ENCODE measurements at regions not wholly inside any gene's neighbourhood (a gene's known extent, or its start where the extent isn't known, plus 50 kb on each side); places are given as distances from the start of the nearest gene placed in this dataset.

- no peak for DNase-seq (ENCODE audit: low spot score)
Measured at GRCh38 chr2:105621038-105621437, 123.7 kb upstream of the NCK2 start.

DNA sequence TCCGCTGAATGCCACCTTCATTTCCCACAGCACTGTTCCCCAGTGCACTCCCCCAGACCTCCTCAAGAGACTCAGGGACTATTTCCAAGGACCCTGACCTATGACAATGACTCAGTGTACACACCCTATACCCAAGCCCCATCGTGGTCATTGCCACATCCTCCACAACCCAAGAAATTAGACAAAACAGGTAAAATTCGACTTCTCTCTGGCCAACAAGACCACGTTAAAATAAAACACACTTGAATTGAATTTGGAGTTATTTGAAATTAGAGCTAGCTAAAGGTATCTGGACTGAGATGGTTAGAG lies 126.4 kb upstream of the NCK2 start:
- DNase-seq (ENCODE audit: low spot score), result no peak

GRCh38 chr2:105617631-105618350 lies 126.9 kb upstream of the NCK2 start:
- DNase-seq (ENCODE audit: low spot score), result no peak

DNA sequence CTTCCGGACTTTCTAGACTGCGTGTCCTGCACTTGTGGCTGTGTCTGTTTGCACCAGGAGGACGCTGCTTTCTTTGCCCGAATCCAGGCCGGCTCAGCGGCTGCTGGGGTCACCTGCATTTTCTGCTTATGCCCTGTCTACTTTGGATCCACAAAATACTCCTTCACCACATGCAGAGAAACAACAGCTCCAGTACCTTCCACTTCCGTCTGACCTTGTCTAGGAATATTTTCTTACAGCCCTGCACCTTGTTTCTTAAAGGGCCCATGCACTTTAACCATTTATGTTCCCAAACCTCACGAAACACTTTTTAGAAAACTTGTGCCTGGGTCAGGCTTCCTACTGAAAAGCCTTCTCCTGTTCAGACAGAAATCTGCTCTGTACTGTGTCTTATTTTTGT lies 129.4 kb upstream of the NCK2 start:
- no peak for DNase-seq (ENCODE audit: low spot score)

DNA sequence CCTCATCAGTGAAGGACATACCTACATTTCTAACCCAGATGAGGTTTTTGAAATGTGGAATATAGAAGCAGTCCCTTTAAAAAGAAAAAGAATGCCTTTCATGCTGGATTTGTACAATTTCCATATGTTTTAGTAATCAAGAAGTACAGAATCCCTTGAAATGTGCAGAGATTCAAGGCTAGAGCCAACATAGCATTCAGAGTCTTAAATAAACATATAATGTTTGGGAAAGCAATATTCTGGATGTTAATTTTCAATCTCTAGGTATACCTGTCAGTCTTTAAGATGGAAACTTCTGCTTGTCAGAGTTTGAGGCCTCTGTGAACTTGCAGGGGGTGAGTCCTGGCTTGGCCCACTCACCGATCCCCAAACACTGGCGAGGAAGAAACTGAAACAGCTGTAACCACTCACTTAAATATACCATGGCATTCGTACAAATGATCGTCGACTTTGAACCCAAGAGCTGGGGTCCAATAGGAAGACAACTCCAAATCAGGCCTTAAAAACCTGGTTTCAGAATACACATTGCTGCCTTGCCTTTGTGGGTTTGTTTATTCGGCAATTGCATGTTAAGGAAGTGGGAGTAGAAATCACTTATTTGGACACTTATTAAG lies 132.8 kb upstream of the NCK2 start:
- no peak for DNase-seq (ENCODE audit: low spot score)

DNA sequence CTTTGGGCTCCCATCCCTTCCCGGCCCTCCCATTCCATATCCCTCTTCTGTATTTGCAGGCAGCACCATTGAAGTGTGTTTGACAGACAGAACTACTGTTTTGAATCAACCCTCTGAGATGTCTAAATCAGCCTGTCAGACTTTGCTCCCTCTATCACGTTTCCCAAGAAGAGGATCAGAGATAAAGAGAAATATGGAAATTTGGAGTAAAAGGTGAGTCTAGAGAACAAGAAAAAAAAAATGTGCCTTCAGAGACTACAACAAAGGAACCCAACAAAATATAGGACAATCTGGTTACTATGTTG lies 133.4 kb upstream of the NCK2 start:
- no peak for DNase-seq (ENCODE audit: low spot score)

- no peak for DNase-seq (ENCODE audit: low spot score)
Measured at GRCh38 chr2:105610576-105611332, 134.0 kb upstream of the NCK2 start.

DNA sequence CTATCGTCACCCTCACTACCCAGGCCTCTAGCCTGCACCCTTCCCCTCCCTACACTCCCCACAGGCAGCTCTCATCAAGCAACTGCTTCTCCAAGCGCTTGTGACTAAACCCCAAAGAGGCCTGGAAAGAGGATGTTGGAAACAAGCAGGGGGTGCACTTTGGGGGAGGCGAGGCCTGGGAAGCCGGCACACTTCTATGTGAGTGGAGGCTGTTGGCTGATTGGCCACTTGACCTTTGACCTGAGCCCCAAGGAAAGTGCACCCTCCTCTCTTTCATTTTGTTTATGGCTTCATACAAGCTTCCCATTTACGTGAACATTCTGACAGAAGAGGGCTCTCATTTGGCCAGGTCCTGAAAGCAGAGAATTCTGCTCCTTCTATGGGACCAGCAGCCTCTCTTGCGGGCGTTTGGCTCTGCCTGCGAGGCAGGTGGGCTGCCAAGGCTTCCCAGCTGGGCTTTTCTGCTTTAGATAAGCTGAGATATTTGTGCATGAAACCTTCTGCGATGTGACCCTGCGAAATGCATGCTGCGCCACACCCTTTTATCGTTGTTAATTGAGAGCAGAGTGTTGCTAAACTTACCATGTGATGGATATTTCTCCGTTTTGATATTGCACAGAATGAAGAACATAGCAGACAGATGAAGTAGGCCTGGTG lies 134.8 kb upstream of the NCK2 start:
- no peak for DNase-seq (ENCODE audit: low spot score)

DNA sequence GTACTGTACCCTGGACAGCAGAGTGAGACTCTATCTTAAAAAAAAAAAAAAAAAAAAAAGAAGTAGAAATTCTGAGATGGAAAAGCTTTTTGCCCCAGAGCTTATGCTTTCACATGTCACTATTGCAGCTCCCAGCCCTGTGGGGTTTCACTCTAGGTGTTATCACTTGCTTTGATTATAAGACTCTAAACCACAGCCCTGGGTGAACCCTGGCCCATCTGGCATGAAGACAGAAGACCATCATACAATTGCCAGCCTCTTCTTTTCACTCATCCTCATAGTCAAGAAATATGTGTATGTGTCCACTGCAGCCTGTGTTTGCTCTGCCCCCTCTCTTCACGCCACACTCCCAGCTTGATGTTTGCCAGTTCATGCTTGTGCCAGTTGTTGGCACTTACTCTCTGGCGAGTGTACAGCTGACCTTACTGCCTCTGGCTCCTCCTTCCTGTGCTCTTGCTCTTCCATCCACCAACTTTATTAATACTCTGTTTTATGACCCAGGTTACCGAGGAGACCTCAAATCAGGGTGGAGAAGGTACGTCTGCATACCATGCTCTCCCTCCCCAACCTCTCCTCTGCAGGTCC lies 136.7 kb upstream of the NCK2 start:
- DNase-seq (ENCODE audit: low spot score), result no peak

- no peak for DNase-seq (ENCODE audit: low spot score)
Measured at GRCh38 chr2:105606081-105606480, 138.6 kb upstream of the NCK2 start.

- peak; percentile 64 for DNase-seq (ENCODE audit: low spot score)
Measured at GRCh38 chr2:105604938-105605337, 139.8 kb upstream of the NCK2 start.

GRCh38 chr2:105600949-105601794 lies 143.5 kb upstream of the NCK2 start:
- DNase-seq (ENCODE audit: low spot score), result no peak

DNA sequence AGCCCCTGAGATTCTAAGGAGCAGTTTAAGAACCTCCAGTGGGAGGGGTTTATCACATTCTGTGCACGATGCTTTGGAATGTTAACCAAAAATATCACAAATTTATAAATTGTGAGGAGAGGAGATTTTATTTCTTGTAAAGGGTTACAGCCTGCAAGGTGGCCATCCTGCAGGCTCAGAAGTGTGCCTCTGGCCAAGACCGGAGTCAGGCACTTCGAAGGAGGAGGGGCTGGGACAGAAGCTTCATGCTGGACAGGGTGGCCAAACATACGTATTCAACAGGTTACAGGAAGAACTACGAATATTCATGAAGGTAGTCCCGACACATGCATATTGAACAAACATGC lies 144.1 kb upstream of the NCK2 start:
- no peak for DNase-seq (ENCODE audit: low spot score)

DNA sequence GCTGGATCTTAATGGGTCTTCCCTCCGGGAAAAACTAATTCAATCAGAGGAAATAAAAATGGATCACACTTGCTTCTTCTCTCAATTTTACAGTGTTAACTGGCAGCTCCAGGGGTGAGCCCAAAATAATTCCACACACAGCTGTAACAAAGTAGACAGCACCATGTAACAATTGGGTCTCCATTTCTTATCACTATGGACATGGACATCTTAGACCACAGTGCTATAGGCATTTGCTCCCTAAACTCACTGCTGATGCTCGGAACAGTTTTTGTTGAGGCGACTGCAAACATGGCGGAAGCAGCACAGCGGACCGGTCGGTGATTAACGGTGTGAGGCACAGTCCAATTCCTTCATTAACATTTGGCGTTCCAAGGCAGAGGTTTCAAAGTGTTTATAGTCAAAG lies 144.7 kb upstream of the NCK2 start:
- no peak for DNase-seq (ENCODE audit: low spot score)

- no peak for DNase-seq (ENCODE audit: low spot score)
Measured at GRCh38 chr2:105598829-105599698, 145.6 kb upstream of the NCK2 start.

- DNase-seq (ENCODE audit: low spot score), result no peak
Measured at GRCh38 chr2:105597806-105598803, 146.6 kb upstream of the NCK2 start.

DNA sequence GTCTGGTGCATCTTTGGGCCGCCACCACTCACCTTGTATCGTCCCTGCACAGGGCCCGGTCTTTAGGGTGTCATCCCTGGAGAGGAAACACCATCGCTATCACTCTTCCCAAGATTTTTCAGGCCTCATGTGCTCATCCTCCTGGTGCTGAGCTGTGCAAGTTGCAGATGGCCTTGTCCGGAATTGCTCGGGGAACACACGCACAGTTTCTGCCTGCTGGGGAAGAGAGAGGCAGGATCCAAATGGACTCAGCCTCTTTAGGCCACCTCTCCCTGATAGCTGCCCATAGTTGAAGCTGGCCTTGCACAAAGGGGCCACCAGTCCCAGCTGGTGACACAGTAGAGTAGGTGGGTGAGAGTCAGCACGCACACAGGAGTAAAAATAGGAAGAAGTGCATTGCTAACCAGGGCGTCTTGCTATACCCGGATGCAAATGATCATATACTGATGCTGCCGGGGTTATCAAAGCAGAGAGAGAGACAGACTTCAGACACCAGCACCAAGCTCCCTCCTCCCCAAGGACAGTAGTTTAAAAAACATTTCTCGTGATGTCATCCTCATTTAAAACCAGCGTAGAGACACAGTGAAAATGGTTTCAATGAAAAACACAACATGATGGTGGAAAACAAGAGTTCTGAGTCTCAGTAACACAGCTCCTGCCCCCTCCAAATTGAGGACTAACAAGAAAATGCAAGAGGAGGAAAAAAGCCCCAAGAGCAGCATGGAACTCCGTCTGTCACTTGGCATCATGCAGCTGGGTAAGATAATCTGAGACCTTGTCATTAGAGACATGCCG lies 147.5 kb upstream of the NCK2 start:
- no peak for DNase-seq (ENCODE audit: low spot score)

- DNase-seq (ENCODE audit: low spot score), result no peak
Measured at GRCh38 chr2:105596411-105596921, 148.2 kb upstream of the NCK2 start.

DNA sequence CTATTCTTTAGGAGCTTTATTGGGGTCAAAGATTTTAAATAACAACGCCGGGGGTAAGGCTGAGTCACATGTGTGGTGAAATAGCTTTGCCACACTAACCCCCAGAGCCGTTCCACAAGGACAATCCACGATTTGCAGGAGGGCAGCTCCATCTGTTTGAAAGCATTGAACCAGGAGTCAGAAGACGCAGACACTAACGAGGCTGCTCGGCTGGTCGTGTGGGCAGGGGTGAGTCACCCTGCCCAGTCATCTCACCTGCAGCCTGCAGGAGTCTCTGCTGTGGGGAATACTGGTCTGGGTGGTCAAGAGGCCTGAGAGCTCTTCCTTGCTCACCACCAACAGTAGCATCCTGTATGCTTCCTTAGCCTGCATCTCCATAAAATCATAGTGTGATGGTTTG lies 149.2 kb upstream of the NCK2 start:
- DNase-seq (ENCODE audit: low spot score), result no peak

Data from globus pallidus (tissue), 1 donor.